Activated CD4-positive, alpha-beta T cell treated with anti-CD3 and anti-CD28 coated beads, Interleukin-2, amount 10 ng/mL, durations not matched to agents 7 days and 5 days (primary cell): ENCODE measurements at regions not wholly inside any gene's neighbourhood (a gene's known extent, or its start where the extent isn't known, plus 50 kb on each side); places are given as distances from the start of the nearest gene placed in this dataset.
"Not testable (repeated sequence)": the region's sequence is repeated elsewhere in the genome, so short reads cannot be mapped to it uniquely, and the experiment has no call there.

Source experiments
- CTCF ChIA-PET: fragments of 350-600 bp; sonication (Branson Sonifier 250); formaldehyde crosslinking; loops from one replicate; lab custom pipeline; 2021; ENCODE audit warnings: antibody characterized with exemption; lab: Charles Lee
- POLR2A ChIA-PET: fragments of 350-600 bp; sonication (Branson Sonifier 250); formaldehyde crosslinking; loops from one replicate; lab custom pipeline; 2021; ENCODE audit warnings: antibody characterized with exemption; lab: Charles Lee
- DNase-seq: peaks from one replicate; pipeline ENCODE4 v3.0.0-alpha.2; 2020
- H3K27ac Mint-ChIP-seq: one replicate; pipeline ENCODE4 v1.8.0; 2021; ENCODE audit warnings: mild to moderate bottlenecking, moderate library complexity, mixed read lengths
- H3K27me3 Mint-ChIP-seq: one replicate; pipeline ENCODE4 v1.8.0; 2021; ENCODE audit warnings: mixed read lengths
- H3K36me3 Mint-ChIP-seq: one replicate; pipeline ENCODE4 v1.8.0; 2021; ENCODE audit warnings: low read depth, mixed read lengths
- H3K4me1 Mint-ChIP-seq: one replicate; pipeline ENCODE4 v1.8.0; 2021; ENCODE audit warnings: mixed read lengths
- H3K4me3 Mint-ChIP-seq: one replicate; pipeline ENCODE4 v1.8.0; 2021; ENCODE audit warnings: mild to moderate bottlenecking, moderate library complexity, mixed read lengths
- H3K9me3 Mint-ChIP-seq: one replicate; pipeline ENCODE4 v1.8.0; 2021; ENCODE audit warnings: mixed read lengths

DNA sequence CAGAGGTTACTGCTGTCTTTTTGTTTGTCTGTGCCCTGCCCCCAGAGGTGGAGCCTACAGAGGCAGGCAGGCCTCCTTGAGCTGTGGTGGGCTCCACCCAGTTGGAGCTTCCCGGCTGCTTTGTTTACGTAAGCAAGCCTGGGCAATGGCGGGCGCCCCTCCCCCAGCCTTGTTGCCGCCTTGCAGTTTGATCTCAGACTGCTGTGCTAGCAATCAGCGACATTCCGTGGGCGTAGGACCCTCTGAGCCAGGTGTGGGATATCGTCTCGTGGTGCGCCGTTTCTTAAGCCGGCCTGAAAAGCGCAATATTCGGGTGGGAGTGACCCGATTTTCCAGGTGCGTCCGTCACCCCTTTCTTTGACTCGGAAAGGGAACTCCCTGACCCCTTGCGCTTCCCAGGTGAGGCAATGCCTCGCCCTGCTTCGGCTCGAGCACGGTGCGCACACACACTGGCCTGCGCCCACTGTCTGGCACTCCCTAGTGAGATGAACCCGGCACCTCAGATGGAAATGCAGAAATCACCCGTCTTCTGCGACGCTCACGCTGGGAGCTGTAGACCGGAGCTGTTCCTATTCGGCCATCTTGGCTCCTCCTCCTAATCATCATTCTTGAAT is 97.4 kb downstream of the TFPI2 start:
- H3K9me3 Mint-ChIP-seq, POLR2A ChIA-PET, H3K36me3 Mint-ChIP-seq, H3K27ac Mint-ChIP-seq, H3K4me3 Mint-ChIP-seq, H3K27me3 Mint-ChIP-seq, DNase-seq, H3K4me1 Mint-ChIP-seq, CTCF ChIA-PET: not testable (repeated sequence)

DNA sequence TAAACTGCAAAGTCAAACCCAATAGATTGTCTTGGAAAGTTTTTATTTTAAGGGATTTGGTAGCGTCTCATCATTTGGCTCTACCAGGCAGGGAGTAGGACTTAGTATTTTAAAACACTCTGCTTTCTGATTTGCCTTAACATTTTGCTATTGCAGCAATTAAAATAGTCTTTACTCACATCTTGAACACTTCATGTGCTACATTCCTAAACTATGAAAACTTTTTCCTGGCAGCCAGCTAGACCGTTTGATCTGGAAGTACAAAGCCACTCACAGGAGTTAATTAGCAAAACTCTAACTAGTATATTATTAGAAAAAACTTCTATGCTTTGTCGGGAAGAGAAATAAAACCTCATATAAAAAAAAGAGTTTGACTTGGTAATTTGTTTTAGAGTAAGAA is 111.4 kb downstream of the TFPI2 start:
- no peaks in the 10 kb centered on the region for H3K36me3 Mint-ChIP-seq
- no peak overlapping the region for H3K4me3 Mint-ChIP-seq
- H3K27ac Mint-ChIP-seq, result no peak overlapping the region
- ChIA-PET POLR2A (no interaction called here), CTCF (no interaction called here)
- no peaks in the 10 kb centered on the region for H3K27me3 Mint-ChIP-seq
- no peaks in the 10 kb centered on the region for H3K4me1 Mint-ChIP-seq
- H3K9me3 Mint-ChIP-seq, result no peaks in the 10 kb centered on the region
- no peak for DNase-seq

DNA sequence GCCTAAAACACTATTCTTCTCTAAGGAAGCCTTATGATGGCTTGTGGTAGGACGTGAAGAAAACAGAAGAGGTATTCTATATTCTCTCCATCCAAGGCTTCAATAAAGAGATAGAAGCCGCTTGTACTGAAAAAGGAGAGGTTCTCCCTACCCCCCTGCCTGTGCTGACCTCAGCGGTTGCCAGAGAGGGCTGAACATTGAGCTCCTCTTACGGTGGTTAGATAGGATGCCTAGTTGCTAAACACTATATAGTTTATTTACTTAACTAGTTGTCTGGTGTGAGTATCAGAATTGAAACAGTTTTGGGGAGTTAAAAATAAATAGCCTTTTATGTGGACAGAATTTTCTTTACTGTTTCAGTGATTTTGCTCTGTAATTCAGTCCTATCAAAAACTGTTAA is 112.2 kb downstream of the TFPI2 start:
- H3K36me3 Mint-ChIP-seq, result no peaks in the 10 kb centered on the region
- no peaks in the 10 kb centered on the region for H3K9me3 Mint-ChIP-seq
- DNase-seq, result no peak
- no peak overlapping the region for H3K27ac Mint-ChIP-seq
- POLR2A ChIA-PET, result no interaction called here
- H3K27me3 Mint-ChIP-seq, result no peaks in the 10 kb centered on the region
- no peak overlapping the region for H3K4me3 Mint-ChIP-seq
- CTCF ChIA-PET, result no interaction called here
- no peaks in the 10 kb centered on the region for H3K4me1 Mint-ChIP-seq

DNA sequence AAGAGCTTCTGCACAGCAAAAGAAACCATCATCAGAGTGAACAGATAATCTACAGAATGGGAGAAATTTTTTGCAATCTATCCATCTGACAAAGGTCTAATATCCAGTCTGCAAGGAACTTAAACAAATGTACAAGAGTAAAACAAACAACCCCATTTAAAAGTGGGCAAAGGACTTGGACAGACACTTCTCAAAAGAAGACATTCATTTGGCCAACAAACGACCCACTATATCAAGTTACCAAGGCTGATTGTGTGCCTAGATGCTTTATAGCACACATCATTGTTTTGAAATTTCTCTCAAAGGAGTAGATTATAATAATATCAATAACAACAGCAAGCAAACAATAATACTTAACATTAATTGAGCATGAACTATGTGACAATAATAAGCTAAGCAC is 117.1 kb downstream of the TFPI2 start:
- DNase-seq, result no peak
- Mint-ChIP-seq H3K9me3 (no peaks in the 10 kb centered on the region), H3K4me3 (no peak overlapping the region), H3K36me3 (no peaks in the 10 kb centered on the region), H3K4me1 (no peaks in the 10 kb centered on the region), H3K27ac (no peak overlapping the region), H3K27me3 (no peaks in the 10 kb centered on the region)
- ChIA-PET POLR2A (no interaction called here), CTCF (no interaction called here)

DNA sequence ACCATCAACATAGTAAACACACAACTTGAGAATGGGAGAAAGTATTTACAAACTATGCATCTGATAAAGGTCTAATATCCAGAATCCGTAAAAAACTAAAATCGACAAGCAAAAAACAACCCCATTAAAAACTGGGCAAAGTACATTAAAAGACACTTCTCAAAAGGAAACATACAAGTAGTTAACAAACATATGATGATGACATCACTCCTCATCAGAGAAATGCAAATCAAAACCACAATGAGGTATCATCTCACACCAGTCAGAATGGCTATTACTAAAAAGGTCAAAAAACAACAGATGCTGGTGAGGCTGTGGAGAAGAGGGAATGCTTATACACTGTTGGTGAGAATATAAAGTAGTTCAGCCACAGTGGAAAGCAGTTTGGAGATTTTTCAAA is 125.1 kb downstream of the TFPI2 start:
- POLR2A ChIA-PET, result no interaction called here
- Mint-ChIP-seq H3K27ac (no peak overlapping the region), H3K36me3 (no peaks in the 10 kb centered on the region), H3K9me3 (no peaks in the 10 kb centered on the region), H3K27me3 (no peaks in the 10 kb centered on the region), H3K4me3 (no peak overlapping the region), H3K4me1 (no peaks in the 10 kb centered on the region)
- CTCF ChIA-PET, result no interaction called here
- no peak for DNase-seq

DNA sequence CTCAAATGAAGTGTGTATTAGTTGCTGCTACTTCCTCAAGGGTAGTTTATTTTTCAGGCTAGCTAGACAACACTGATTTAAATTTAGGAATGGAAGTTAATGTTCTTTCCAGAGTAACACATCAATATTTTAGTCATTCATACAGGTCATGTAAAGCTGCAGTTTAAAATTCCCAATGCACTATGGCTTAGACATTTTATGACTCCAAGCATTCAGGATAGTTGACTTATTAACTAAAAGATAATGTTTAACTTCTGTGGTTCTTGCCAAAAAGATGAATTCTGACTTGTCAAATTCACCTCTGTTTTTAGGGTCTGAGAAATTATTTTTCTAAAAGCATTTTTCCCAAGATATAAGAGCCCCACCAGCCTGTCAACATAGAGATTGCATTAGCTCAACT is 131.9 kb downstream of the TFPI2 start:
- Mint-ChIP-seq H3K27ac (no peak overlapping the region), H3K4me3 (no peak overlapping the region), H3K9me3 (no peaks in the 10 kb centered on the region), H3K4me1 (no peaks in the 10 kb centered on the region), H3K36me3 (no peaks in the 10 kb centered on the region), H3K27me3 (no peaks in the 10 kb centered on the region)
- ChIA-PET CTCF (no interaction called here), POLR2A (no interaction called here)
- no peak for DNase-seq

DNA sequence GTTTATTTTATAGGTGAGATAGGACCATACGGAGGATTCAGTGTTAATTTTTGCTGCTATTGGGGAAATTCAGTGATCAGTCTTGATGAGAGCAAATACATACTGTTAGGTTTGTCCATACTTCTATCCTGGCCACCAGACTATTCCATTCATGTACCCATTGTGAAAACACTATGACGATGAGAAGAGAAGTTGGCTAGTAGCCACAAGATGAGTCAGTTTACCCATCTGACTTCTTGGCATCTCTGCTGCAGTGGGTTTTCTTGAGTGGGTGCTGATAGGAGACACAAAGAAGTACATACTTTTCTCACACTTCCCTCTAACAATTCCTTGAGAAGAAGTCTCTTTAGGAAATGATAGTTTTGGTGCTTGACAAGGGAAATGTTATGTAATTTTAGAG is 133.1 kb downstream of the TFPI2 start:
- ChIA-PET CTCF (no interaction called here), POLR2A (no interaction called here)
- Mint-ChIP-seq H3K4me1 (no peaks in the 10 kb centered on the region), H3K9me3 (no peaks in the 10 kb centered on the region), H3K27me3 (no peaks in the 10 kb centered on the region), H3K36me3 (no peaks in the 10 kb centered on the region), H3K27ac (no peak overlapping the region), H3K4me3 (no peak overlapping the region)
- DNase-seq, result no peak

DNA sequence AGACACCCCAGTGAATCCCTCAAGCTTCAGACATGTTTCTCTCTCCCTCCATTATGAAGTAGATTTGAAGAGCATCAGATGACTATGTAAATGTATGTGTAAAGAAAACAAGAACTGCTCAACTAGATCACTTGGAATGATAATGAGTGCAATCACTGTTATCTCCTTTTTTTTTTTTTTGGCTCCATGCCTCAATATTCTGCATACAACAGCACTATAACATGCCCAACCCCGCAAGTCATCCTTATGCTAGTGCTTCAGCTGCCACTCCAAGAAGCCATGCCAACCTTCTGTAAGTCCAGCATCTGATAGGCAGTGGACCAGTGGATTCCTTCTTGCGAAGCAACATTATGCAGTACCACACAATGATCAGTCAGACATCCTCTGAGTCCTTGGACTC is 133.7 kb downstream of the TFPI2 start:
- Mint-ChIP-seq H3K27me3 (no peaks in the 10 kb centered on the region), H3K4me1 (no peaks in the 10 kb centered on the region), H3K4me3 (no peak overlapping the region), H3K9me3 (no peaks in the 10 kb centered on the region), H3K27ac (no peak overlapping the region), H3K36me3 (no peaks in the 10 kb centered on the region)
- CTCF ChIA-PET, result interaction anchor here (0.6 kb wide), 1 partner anchor 325 kb away, joined by 5 read pairs; no protein-coding TSS in a partner anchor
- no peak for DNase-seq
- POLR2A ChIA-PET, result no interaction called here

DNA sequence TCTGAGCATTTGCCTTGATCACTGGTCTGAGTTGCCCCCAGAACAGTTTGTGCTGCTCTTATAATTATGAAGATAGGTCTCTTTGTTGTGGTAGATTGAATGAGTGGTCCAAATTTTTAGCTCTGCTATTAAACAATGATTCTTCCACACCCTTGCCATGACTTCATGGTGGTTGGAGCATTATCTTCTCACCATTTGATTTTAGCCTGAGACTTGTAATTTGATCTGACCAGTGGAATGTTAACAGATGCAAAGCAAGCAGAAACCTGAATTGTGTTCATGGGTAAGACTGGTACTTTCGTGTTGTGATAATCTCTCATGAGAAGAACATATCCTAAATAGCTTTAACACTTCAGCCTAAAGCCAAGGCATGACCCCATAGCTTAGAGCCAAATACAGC is 139.1 kb downstream of the TFPI2 start:
- no peak overlapping the region for H3K27ac Mint-ChIP-seq
- CTCF ChIA-PET, result no interaction called here
- H3K9me3 Mint-ChIP-seq, result no peaks in the 10 kb centered on the region
- H3K4me1 Mint-ChIP-seq, result no peaks in the 10 kb centered on the region
- no peaks in the 10 kb centered on the region for H3K36me3 Mint-ChIP-seq
- no peak for DNase-seq
- H3K4me3 Mint-ChIP-seq, result no peak overlapping the region
- H3K27me3 Mint-ChIP-seq, result no peaks in the 10 kb centered on the region
- POLR2A ChIA-PET, result no interaction called here

DNA sequence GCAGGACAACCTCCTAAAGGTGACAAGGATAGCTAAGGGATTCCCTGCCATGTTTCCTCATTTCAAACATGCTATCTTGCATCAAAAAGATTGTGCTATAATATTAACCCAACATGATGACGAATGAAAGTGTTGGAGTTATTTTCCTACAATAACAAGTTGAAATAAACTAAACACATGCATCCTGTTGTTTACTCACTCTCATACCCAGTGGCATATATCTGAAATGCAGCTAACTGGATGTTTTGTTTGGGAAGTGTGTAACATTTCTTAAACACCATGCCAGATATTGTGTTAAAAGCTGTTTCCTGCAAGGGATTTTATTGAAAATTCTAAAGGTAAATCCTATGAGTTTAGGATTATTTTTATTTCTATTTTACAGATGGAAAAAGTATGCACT is 139.6 kb downstream of the TFPI2 start:
- Mint-ChIP-seq H3K4me1 (no peaks in the 10 kb centered on the region), H3K9me3 (no peaks in the 10 kb centered on the region), H3K4me3 (no peak overlapping the region), H3K27ac (no peak overlapping the region), H3K36me3 (no peaks in the 10 kb centered on the region), H3K27me3 (no peaks in the 10 kb centered on the region)
- CTCF ChIA-PET, result no interaction called here
- no peak for DNase-seq
- POLR2A ChIA-PET, result no interaction called here

DNA sequence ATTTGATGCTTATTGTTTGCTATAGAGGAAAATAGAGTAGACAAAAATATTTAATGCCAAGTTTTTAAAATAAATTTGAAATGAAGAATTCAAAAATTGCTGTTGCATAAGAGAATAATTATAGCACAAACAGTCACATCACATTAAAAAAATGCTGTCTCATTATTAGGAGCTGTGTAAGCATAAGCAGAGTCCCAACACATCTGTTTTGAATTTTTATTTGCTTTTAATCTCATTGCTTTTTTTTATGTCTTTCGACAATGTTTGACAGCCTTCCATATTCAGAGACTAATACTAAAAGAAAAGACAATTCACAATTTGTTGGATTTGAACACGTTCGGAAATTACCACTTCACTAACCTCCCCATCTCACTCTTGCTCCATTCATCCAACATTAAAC is 143.5 kb downstream of the TFPI2 start:
- no peak for DNase-seq
- CTCF ChIA-PET, result no interaction called here
- Mint-ChIP-seq H3K9me3 (no peaks in the 10 kb centered on the region), H3K27ac (no peak overlapping the region), H3K27me3 (no peaks in the 10 kb centered on the region), H3K36me3 (no peaks in the 10 kb centered on the region), H3K4me3 (no peak overlapping the region), H3K4me1 (no peaks in the 10 kb centered on the region)
- POLR2A ChIA-PET, result no interaction called here

DNA sequence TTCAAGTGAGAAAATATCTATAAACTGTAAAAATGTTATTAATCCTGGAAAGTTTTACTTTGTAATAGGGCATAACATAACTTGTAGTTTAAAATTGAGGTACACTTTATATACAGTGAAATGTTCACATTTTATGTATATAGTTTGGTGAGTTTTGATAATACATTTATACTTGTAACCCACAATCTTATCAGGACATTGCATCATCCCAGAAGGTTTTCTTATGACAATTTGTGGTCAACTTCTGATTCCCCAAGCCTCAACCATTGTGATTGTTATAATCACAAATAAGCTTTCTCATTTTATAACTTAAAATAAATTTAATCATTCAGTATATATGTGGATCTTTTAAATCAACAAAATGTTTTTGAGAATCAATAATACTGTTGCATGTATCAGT is 151.1 kb downstream of the TFPI2 start:
- H3K27ac Mint-ChIP-seq, result no peak overlapping the region
- no peaks in the 10 kb centered on the region for H3K27me3 Mint-ChIP-seq
- no peak for DNase-seq
- no peak overlapping the region for H3K4me3 Mint-ChIP-seq
- H3K36me3 Mint-ChIP-seq, result no peaks in the 10 kb centered on the region
- ChIA-PET CTCF (no interaction called here), POLR2A (no interaction called here)
- H3K9me3 Mint-ChIP-seq, result no peaks in the 10 kb centered on the region
- no peaks in the 10 kb centered on the region for H3K4me1 Mint-ChIP-seq

DNA sequence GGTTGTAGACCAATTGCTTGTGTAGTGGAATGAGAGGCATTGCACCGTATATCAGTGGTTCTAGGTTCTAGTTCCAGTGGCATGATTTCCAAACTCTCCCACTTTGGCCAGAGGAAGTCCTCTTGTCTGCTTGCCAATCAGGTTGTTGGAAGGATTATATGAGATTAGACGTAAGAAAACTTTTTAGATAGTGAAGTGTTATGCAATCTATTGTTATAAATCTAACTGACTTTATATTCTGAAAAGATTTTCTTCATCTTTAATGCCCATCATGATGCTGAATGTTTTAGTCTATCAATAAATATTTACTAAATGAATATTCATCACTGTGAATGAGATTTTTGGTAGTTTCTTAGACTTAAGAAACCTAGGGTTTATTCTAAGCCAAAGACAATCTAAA is 152.6 kb downstream of the TFPI2 start:
- Mint-ChIP-seq H3K4me1 (no peaks in the 10 kb centered on the region), H3K27me3 (no peaks in the 10 kb centered on the region), H3K4me3 (no peak overlapping the region), H3K27ac (no peak overlapping the region), H3K9me3 (no peaks in the 10 kb centered on the region), H3K36me3 (no peaks in the 10 kb centered on the region)
- ChIA-PET POLR2A (no interaction called here), CTCF (no interaction called here)
- no peak for DNase-seq

DNA sequence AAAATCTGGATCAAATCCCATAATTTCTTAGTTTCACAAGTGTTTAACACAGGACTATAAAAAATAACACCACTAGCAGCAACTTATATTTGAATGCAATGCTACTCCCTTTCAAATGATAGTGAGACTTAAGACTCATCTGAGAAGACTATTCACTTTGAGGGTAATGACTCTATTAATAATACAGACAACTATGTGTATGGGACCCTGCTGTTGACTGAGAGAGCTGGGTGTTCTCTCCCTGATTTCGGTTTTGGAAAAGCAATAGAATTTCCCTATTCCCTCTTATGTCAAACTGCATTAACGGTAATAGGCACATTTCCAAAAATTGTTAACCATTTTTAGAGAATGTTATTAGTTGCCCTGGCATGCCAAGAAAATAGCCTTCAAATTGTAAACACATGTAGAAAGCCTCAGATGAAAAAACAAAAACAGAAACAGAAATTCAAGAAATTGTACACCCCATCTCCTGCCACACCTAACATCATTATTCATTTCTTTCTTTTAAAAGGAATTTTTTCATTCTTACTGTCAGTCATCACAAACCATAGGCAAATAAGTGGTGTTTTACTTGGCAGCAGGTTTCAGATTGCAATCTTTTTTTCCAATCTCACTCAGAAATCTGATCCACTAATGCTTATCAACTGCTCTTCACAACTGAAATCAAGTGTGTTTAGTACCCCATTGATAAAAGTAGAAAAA is 153.7 kb downstream of the TFPI2 start:
- ChIA-PET POLR2A (no interaction called here), CTCF (no interaction called here)
- H3K9me3 Mint-ChIP-seq, result no peaks in the 10 kb centered on the region
- no peaks in the 10 kb centered on the region for H3K4me1 Mint-ChIP-seq
- H3K27ac Mint-ChIP-seq, result no peak overlapping the region
- H3K27me3 Mint-ChIP-seq, result no peaks in the 10 kb centered on the region
- H3K36me3 Mint-ChIP-seq, result no peaks in the 10 kb centered on the region
- no peak overlapping the region for H3K4me3 Mint-ChIP-seq
- no peak for DNase-seq
